ENCODE measurements at regions not wholly inside any gene's neighbourhood (a gene's known extent, or its start where the extent isn't known, plus 50 kb on each side); places are given as distances from the start of the nearest gene placed in this dataset.
"Not testable (repeated sequence)": the region's sequence is repeated elsewhere in the genome, so short reads cannot be mapped to it uniquely, and the experiment has no call there.

DNA sequence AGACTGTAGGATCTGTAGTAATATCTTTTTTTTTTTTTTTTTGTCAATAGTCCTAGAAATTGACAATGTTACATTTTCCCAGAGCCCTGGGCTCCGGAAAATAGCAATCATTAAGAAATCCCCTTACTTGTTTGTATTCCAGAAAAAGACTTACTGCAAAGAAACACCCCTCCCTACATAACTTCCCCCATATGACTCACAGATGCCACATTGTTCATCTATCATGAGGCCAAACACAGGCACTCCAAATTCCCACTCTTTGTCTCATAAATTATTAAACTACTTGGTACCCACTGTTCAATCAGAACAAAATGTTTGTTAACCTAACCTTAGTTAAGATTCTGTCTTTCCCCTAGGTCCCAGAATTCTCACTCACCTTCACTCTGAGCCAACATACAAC, 53.5 kb downstream of the TEX51 start:
- no peak for DNase-seq (ENCODE audit: low read depth)

DNA sequence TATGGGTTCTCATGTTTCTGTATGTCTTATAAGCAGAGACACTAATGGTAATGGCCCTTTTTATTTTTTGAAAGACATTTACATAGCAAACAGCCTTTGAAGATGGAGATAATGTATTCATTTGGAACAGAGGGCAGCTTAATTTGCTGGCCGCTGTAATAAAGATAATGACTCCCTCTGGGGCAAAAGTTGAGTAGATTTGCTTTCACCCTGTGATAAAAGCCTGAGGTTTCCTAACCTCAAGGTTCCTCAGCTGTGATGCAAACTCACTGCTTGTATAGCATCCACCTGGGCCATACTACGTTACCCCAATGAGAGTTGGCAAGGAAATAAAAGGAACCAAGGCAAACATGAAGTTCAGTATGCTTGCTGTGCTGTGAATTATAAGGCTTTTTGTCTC, 54.8 kb downstream of the TEX51 start:
- DNase-seq (ENCODE audit: low read depth), result no peak

DNA sequence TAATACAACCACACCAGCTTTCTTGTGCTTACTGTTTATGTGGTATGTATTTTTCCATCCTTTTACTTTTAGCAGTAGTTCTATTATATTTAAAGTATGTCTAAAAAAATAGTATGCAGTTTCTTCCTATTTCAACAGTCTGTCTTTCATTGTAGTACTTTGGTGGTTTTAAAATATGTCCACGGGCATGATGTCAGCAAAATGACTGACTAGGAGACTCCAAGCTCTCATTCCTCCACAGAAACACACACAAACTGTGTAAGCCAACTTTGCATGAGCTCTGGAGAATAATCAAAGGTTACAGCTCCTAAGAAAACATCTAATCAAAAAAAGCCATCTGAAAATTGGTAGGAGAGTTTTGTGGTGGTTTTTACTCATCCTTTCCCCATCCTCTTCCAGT, 56.1 kb downstream of the TEX51 start:
- DNase-seq (ENCODE audit: low read depth), result no peak

DNA sequence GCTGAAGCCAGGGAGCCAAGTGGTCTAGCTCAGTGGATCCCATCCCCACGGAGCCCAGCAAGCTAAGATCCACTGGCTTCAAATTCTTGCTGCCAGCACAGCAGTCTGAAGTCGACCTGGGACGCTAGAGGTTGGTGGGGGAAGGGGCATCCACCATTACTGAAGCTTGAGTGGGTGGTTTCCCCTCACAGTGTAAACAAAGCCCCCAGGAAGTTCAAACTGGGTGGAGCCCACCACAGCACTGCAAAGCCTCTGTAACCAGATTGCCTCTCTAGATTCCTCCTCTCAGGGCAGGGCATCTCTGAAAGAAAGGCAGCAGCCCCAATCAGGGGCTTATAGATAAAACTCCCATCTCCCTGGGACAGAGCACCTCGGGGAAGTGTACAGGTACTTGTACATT, 58.1 kb downstream of the TEX51 start:
- DNase-seq (ENCODE audit: low read depth), result not testable (repeated sequence)

DNA sequence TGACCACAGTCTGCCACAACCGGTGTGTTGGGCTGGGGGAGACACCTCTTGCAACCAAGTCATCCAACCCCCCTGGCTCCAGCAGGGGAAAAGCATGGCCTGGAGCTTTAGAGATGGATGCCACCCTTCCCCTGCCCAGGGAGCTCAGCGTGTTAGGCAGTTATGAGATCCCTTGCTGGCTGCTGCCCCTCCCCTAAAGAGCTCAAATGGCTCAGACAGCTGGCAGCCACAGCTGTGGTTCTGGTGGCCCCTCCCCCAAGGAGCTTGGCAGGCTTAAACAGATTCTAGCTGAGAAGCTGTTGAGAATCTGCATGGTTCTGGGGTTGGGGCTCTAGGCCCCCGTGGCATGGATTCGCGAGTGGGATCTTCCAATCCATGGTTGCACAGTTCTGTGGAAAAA, 64.7 kb downstream of the TEX51 start:
- no peak for DNase-seq (ENCODE audit: low read depth)

DNA sequence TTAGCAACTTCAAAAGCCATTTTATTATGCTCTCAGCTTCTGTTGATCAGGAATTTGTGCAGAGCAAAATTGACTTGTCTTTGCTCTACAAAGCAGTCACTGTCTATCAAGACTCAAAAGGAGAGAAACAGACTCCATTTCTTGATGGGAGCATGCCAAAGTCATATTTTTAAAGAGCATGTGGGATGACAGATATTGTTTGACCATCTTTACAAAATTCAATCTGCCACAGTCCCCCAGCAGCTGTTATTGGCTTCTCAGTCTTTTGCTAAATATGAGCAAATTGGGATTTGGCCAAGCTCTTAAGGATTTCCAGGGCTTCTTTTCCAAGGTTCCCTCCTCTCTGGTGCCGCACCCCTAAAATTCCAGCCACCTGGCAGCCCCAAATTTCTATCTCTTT, 67.9 kb downstream of the TEX51 start:
- no peak for DNase-seq (ENCODE audit: low read depth)

DNA sequence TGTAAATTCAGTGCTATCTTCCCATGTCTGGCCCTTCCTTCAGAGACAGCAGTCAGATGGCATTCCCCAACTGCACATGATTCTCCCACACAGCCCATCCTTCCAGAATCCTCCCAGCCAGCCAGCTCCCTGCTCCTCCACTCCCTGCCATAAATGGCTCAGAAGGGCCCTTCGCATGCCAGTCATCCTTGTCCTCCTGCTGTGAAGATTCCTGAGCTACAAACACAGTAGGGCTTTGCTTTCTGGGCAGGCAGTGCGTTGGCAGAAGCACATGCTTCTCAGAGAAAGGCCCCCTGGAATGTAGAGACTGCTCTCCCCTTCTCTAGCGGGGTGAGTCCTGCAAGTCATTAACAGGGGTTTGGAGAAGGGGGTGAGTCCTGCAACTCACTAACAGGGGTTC, 71.9 kb downstream of the TEX51 start:
- DNase-seq (ENCODE audit: low read depth), result no peak

DNA sequence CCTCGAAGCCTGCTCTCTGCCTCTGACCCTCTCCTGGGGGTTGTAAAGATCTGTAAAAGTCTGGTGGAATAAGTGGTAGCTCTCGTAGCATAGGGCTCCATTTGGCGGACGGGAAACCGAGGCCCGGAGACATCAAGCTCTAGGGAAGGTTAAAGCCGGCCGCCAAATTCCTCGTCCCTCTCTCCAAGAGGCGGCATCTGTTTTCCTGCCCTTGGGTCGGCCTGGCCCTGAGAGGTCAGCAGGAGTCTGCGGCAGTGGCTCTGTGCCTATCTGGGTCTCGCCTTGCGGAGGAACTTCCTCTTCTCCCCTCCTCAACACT, 72.4 kb downstream of the TEX51 start:
- DNase-seq (ENCODE audit: low read depth), result no peak

DNA sequence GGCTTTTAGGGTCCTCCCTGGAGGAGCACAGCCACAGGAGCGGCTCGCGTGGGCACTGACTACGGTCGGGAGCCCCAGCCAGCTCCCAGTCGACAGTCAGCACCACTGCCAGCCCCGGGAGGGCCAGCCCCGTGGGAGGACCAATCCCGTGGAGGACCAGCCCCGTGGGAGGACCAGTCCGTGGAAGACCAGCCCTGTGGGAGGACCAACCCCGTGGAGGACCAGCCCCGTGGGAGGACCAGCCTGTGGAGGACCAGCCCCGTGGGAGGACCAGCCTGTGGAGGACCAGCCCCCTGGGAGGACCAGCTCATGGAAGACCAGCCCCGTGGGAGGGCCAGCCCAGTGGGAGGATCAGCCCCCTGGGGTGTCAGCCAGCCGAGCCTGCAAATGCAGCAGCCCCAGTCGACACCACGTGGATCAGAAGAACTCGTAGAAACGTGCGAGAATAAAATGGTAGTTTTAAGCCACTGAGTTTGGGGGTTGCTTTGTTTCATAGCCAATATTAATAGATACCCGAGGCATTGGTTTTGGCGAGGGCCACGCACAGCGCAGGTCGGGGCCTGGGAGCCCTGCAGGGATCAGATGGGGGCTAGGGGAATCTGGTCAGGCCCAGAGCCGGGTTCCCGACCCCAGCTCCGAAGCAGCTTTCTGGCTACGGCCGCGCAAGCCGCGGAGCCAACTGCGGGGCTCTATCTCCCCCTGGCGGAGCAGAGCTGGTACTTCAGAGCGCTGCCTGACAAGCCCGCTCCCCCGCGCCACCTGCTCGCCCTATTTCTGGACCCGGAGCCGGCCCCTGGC, 73.0 kb downstream of the TEX51 start:
- peak; percentile 39 for DNase-seq (ENCODE audit: low read depth)

DNA sequence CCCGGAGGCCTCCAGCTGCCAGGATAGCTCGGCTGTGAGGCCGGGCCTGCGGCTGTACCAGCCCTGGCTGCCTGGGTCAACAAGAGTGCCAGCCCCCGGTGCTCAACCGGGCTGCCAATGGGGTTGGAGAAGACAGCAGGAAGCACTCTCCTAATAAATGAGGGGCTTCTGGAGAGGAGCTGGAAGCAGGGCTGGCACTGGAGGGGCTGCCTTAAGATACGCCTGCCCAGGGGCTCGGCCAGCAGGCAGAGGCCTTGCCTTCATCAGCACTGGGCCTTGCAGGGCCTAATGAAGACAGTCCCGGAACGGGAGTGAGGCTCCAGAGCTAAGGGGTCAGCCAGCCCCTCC, 73.6 kb downstream of the TEX51 start:
- DNase-seq (ENCODE audit: low read depth), result no peak

DNA sequence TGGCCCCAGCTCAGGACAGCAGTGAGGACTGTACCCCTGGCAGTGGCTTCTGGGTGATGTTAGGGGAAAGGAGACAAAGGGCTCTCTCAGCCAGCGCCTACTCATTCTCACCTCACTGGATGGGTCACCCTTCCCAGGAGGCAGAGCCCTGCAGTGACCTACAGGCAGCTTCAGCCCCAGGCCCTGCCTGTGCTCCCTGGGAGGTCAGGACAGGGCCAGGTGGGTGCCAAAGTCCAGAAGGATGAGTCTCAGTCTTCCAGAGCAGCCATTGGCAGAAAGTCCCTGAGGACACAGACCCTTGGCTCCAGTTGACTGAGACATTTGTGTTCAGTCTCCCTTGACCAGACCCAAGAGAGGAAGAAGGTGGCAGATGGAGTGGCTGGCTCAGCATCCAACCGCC, 75.1 kb downstream of the TEX51 start:
- no peak for DNase-seq (ENCODE audit: low read depth)

DNA sequence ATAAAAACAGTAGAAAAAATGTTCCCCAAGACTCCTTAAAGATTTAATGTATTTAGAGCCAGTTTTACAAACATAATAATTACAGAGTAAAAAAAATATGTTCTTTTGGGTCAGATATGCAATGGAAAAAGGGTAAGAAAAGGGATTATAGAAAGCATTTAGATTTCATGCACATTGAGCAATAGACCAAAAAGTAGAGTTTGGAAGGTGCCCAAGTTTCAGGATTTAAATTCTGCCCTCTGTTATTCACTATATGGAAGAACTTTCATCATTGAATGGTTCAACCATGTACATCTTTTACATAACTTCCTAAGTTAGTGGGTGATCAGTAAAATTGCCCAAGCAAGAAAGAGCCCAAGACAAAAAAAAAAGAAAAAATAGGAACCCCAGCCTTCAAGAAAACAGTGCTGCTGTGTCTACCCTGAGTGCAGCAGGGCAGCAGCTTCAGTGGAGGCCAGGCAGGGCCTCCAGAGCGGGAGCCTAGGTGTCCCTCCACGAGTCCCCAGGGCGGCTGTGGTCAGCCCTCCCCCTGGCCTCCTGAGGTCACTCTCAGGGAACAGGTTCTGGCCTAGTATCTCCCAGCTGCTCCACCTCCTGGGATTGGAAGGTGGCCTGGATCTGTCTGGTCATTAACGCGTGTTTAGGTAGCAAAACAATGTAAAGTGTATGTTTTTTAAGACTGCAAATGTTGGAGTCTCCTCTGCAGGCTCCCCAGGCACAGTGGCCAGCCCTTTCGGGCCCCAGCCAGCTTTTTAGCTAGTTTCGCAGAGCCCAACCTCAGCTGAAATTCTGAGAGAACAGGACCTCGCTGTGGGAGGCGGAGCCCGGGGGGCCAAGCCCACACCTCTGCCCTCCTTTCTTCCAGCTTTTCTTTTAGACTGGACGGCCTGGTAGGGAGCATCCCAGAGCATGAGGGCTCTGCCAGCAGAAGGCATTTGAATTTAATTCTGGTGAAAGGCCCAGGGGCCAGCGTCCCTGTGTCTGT, 77.3 kb downstream of the TEX51 start:
- no peak for DNase-seq (ENCODE audit: low read depth)

DNA sequence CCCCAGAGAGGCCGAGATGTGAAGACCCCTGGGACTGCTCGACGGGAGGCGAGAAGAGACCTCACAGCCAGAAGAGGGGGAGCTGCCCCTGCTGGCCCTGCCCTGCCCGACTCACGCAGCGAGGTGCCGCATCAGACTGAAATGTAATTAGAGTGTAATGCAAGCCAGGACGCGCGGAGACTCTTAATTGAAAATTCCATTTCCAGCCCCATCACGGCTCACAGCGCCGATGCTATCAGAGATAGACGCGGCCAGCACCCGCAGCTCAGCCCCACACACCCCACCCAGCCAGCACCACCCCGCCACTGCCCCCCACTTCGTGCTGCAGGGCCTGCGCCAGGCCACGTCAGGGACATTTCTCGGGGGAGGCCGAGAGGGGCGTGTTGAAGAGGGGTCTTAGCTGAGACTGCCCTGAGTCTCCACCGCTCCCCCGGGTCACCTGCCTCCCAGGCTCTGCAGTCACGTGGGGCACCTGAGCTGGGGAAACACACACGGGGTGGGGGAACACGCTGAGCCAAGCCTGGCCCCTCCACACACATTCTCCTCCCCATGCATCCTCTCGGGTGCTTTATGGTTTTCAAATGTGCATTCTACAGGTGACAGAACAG, 78.1 kb downstream of the TEX51 start:
- DNase-seq (ENCODE audit: low read depth), result no peak

DNA sequence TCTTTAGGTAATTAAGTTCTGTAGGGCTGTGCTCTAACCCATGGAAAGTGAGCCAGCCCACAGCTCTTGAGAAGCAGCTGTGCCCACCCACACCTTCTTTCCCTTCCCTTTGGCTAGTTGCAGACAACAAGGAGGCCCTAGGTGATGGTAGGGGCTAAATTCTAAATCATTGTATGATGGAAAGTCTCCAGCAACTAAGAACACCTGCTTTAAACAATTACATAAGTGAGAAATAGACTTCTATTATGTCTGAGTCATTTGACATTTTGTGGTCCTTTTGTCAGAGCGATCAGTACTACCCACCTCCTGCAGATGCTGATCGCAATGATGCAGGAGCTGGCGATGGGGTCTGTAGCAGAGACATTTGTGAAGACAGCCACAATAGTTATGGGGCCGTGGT, 79.6 kb downstream of the TEX51 start:
- no peak for DNase-seq (ENCODE audit: low read depth)

DNA sequence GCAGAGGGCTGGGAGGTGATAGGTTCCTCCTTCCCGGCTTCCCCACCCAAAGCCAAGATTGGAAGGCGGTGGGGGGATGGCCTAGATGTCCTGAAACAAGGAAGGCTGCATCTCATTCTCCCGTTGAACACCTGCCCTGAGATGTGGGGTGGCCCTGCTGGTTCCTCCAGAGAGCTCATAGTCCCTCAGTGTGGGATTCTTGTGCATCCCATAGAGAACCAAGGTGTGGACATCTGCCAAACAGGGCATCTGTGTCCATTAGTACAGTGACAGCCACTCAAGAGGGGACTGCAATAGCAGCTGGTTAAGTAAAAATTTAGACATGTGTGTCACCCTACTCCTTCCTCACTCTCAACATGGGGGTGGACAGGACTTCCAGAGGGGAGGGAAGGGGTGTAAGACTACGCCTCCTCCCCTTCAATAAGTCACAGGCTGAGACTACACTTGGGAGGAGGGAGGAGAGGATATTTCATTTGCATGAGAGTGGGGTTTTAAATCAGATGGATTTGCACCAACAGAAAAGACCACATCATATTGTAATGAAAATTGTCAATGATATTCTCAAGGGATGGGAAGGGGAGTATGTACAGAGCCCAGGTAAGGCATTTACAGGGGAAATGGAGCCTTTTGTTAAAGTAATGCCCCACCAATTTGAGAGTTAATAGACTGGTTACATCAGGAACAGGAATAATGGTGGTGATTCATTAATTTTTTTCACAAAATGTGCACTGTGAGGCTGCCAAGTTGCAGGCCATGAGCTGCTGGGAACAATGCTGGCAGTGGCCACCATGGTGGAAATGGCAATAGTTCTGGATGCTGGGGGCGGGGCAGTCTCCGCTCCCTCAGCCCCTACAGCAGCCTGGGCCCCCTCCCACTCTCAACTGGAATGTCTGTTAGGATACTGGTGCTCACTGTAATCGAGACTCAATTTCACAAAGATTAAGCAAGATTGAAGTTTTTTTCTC, 80.6 kb downstream of the TEX51 start:
- DNase-seq (ENCODE audit: low read depth), result no peak

DNA sequence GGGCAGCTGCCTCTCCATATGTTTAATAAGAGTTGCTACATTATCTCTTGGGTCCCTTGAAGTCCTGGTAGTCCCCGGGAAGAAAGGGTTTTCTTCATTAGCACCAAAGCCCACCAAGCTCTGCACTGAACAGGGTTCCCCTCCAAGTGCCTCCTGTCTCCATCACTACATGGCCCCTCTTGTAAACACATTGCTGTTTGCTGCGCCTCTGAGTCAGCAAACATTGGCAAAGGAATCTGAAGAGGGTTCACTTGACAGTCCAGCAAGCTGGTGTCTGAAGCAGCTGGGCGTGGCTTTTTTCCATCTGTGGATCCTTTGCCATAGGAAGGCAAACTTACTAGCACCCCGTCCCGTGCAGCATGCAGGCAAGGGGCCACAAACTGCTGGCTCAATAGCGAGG, 82.8 kb downstream of the TEX51 start:
- no peak for DNase-seq (ENCODE audit: low read depth)

DNA sequence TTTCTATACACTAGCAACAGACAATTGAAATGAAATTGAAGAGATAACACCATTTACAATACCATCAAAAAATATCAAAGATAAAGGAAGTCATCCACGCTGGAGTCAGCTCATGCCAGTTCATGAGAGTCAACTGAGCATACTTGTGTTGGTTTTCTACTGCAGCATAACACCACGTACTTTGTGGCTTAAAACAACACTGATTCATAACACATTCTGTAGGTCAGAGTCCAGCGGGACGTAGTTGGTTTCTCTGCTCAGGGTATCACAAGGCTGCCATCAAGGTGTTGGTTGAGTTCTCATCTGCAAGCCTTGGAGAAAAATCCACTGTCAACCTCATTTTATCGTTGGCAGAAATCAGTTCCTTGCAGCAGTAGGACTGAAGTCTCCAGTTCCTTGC, 84.2 kb downstream of the TEX51 start:
- DNase-seq (ENCODE audit: low read depth), result no peak

DNA sequence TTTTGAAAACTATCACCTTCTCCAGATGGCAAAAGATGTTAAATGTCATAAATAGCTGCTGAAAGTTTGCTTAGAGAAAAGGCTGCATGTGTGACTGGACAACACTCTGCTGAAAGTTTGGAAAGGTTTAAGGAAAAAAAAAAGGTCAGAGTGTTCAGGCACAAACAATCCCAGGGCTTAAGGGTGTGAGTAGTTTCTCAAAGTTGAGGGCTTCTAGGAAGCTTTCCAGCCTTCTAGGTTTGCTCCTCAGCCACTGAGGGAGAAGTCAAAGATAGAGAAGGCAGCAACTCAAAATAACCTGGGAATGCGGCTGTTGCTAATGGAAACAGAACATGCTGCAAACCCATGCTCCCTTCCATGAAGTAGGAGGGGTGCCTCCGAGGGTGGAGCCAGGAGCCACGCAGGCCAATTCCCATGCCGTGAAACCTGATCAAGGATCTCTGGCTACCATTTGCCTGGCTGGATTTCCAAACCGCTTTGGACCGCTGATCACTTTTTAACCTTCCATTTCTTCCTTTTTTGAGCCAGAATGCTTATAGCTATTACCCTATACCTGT, 88.0 kb downstream of the TEX51 start:
- no peak for DNase-seq (ENCODE audit: low read depth)

DNA sequence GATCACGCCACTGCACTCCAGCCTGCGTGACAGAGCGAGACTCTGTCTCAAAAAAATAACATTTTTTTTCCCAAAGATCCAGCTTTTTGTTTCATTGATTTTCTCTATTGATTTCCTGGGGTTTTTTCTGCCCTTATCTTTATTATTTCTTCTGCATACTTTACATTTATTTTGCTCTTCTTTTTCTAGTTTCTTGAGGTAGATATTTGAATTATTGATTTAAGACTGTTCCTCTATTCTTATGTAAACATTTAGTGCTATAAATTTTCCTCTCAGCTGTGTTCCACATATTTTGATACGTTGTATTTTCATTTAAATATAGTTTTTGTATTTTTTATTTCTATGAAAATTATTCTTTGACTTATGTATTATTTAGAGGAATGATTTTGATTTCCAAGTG, 89.8 kb downstream of the TEX51 start:
- no peak for DNase-seq (ENCODE audit: low read depth)

DNA sequence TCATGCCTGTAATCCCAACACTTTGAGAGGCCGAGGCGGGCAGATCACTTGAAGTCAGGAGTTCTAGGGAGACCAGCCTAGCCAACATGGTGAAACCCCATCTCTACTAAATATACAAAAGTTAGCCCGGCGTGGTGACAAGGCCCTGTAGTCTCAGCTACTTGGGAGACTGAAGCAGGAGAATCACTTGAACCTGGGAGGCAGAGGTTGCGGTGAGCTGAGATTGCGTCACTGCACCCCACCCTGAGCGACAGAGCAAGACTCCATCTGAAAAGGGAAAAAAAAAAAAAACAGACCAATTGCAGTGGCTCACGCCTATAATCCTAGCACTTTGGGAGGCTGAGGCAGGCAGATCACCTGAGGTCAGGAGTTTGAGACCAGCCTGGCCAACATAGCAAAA, 90.4 kb downstream of the TEX51 start:
- DNase-seq (ENCODE audit: low read depth), result not testable (repeated sequence)

DNA sequence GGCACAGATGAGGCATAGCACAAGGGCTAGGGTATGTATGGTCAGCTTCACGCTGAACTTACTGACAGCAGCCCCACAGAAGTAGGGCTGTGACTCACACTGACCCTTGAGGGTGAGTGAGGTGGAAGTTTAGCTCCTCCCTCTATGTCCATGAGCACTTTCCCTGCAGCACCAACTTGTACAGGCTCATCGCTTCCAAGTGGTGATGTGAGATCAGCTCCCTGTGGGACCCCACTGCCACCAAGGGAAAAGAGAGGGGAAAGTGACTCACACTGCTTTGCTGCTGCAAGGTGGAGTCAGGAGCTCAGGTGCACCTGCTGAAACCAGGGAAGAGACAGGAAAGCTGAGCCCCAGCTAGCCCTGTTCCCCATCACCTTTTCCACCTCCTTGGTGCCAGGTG, 91.5 kb downstream of the TEX51 start:
- no peak for DNase-seq (ENCODE audit: low read depth)
